GM21723 (cell line): ENCODE measurements at regions not wholly inside any gene's neighbourhood (a gene's known extent, or its start where the extent isn't known, plus 50 kb on each side); places are given as distances from the start of the nearest gene placed in this dataset.
"Not testable (repeated sequence)": the region's sequence is repeated elsewhere in the genome, so short reads cannot be mapped to it uniquely, and the experiment has no call there.

Experiments used
- ATAC-seq: cut with Tn5 transposase; IDR thresholded peaks from one replicate; pipeline ENCODE4 v1.9.1; 2021; ENCODE audit warnings: mild to moderate bottlenecking, moderate library complexity; ENCODE audit not compliant: unreplicated experiment

- no peak for ATAC-seq
Measured at GRCh38 chr18:33820517-33821371, 242.7 kb downstream of the ASXL3 start.

GRCh38 chr18:33819692-33820343 is 241.8 kb downstream of the ASXL3 start:
- not testable (repeated sequence) for ATAC-seq

- no peak for ATAC-seq
Measured at GRCh38 chr18:33818145-33818544, 240.1 kb downstream of the ASXL3 start.

DNA sequence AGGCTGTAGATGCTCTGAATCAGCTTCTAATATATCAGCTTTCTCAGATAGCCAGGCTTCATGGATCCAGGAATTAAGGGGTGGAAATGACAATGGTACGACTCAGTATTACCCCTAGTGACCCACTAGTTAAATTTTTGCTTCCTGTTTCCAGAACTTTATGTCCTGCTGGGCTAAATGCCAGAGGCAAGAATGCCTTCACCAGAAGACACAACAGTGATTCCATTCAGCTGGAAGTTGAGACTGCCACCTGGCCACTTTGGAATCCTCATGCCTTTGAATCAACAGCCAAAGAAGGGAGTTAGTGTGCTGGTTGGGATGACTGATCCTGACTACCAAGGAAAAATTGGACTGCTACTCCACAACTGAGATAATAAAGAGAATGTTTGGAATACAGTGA is 239.1 kb downstream of the ASXL3 start:
- ATAC-seq, result no peak

DNA sequence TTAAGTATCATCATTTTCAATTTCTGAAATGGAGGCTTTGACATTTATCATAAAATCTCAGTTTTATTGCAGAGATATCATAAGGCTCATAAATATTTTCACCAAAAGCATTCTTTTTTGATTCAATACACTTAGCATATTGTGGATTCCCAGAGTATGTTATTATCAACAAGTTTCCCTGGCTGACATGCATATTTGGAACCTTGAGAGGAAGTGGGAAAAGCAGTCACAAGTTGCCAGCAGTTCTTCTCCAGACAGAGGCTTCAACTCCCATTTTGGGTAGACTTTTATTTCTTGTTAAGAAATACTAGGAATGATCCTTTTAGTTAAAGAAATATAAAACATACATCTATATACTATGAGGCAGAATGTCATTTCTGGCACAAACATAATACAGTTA is 236.5 kb downstream of the ASXL3 start:
- no peak for ATAC-seq

GRCh38 chr18:33812186-33812585 is 234.2 kb downstream of the ASXL3 start:
- ATAC-seq, result no peak

- no peak for ATAC-seq
Measured at GRCh38 chr18:33805592-33805991, 227.6 kb downstream of the ASXL3 start.

GRCh38 chr18:33804258-33804657 is 226.2 kb downstream of the ASXL3 start:
- ATAC-seq, result no peak

DNA sequence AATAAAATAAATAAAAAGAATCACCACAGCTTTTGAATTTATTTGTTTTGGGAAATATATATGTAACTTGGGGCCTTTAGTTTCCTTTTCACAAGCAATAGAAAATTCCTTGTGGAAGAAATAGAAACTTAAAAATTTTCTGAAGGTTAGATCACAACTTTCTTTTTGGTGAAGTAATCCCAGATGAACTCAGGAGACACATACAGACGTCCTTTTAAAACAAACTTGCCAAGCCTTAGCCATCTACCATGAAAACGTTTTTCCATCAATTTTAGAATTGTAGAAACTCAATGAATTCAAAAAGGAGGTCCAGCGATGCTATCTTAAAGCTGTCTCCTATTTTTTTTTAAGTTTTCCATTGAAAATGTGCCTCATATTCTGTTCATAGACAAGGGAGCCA is 225.6 kb downstream of the ASXL3 start:
- no peak for ATAC-seq

GRCh38 chr18:33802955-33803354 is 224.9 kb downstream of the ASXL3 start:
- ATAC-seq, result no peak
